Esophagus muscularis mucosa (tissue), 4 donors: ENCODE measurements at regions not wholly inside any gene's neighbourhood (a gene's known extent, or its start where the extent isn't known, plus 50 kb on each side); places are given as distances from the start of the nearest gene placed in this dataset.
"Not testable (repeated sequence)": the region's sequence is repeated elsewhere in the genome, so short reads cannot be mapped to it uniquely, and the experiment has no call there.

ENCODE experiments used
- DNase-seq: peaks from one replicate; pipeline ENCODE4 v3.0.0-alpha.2; 2017; ENCODE audit errors: extremely low spot score
- H3K27ac ChIP-seq, 4 donors: fragments of 200-600 bp; sonication (generic); replicated peaks in 1 of 4; 1 replicate in 3 of 4; 2 replicates in 1 of 4; pipeline ENCODE4 v1.5.1; 2016 to 2019; ENCODE audit warnings: mild to moderate bottlenecking in 1 of 4
- H3K27me3 ChIP-seq, 4 donors: fragments of 200-600 bp; sonication (generic); one replicate each; pipeline versions ENCODE4 v1.5.1 to v1.6.0; 2016 to 2019
- H3K36me3 ChIP-seq, 4 donors: fragments of 200-600 bp; sonication (generic); one replicate each; pipeline ENCODE4 v1.5.1; 2016 to 2019
- H3K4me1 ChIP-seq, 4 donors: fragments of 200-600 bp; sonication (generic); one replicate each; pipeline ENCODE4 v1.5.1; 2016 to 2019
- H3K4me3 ChIP-seq, 4 donors: fragments of 200-600 bp; sonication (generic); 1 replicate in 2 of 4; 2 replicates in 2 of 4; pipeline ENCODE4 v1.5.1; 2016 to 2019; ENCODE audit warnings: mild to moderate bottlenecking in 4 of 4, moderate library complexity in 1 of 4
- H3K9me3 ChIP-seq, 4 donors: fragments of 200-600 bp; sonication (generic); 1 replicate in 3 of 4; 2 replicates in 1 of 4; pipeline ENCODE4 v1.5.1; 2016 to 2019
- EP300 ChIP-seq: sonication (generic); formaldehyde crosslinking; IDR thresholded peaks from one replicate; pipeline ENCODE4 v1.6.1; 2017; ENCODE audit warnings: antibody characterized with exemption
- POLR2A ChIP-seq: fragments of 450-650 bp; IDR thresholded peaks from one replicate; pipeline ENCODE4 v1.6.1; 2017; ENCODE audit warnings: antibody characterized with exemption, moderate library complexity, mild to moderate bottlenecking, low read depth
- POLR2AphosphoS5 ChIP-seq, 2 donors: sonication (generic); formaldehyde crosslinking; IDR thresholded peaks; one replicate each; pipeline ENCODE4 v1.6.1; 2017; ENCODE audit warnings: antibody characterized with exemption in 2 of 2
- WGBS: methylation state at CpG from one replicate; pipeline ENCODE4 v1.1.5; 2018; 5-methylcytosine and 5-hydroxymethylcytosine counted together
- intact Hi-C: fragments of 100-400 bp; cut with DNase I; formaldehyde crosslinking; loops from one replicate; pipeline ENCODE4 v1.15.1; 2023
- TF ChIP-seq, protein P1 (sequence below), 3 experiments: fragments of 200-600 bp in 2 of 3; fragments of 450-650 bp in 1 of 3; sonication (generic) in 2 of 3; IDR thresholded peaks; one replicate each; pipeline ENCODE4 v1.5.1; 2017 to 2019; ENCODE audit warnings: antibody characterized with exemption in 3 of 3, mild to moderate bottlenecking in 2 of 3, moderate library complexity in 1 of 3

DNA sequence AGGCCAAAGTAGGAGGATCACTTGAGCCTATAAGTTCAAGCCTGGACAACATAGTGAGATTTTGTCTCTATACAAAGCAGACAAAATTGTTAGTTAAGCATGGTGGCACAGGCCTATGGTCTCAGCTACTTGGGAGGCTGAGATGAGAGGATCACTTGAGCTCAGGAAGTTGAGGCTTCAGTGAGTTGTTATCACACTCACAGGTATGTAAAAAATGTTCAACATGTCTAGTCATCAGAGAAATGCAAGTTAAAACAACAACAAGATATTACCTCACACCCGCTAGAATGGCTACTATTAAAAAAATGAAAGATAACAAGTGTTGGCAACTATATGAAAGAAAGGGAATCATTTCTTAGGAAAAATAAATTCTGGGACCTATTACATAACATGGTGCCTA lies 341.5 kb upstream of the ST8SIA4 start:
- Histone ChIP-seq H3K4me3 (no peak overlapping the region), H3K4me1 (no peaks in the 10 kb centered on the region), H3K27me3 (no peaks in the 10 kb centered on the region), H3K27ac (no peak overlapping the region), H3K9me3 (peaks cover 0 to 6% (median 2%) of the 10 kb centered on the region in 4 donors), H3K36me3 (no peaks in the 10 kb centered on the region)
- WGBS = 100% methylated on average over 1 of the region's 1 CpG
- DNase-seq = no peak
- intact Hi-C loops = no loop called here
- TF ChIP-seq EP300 (no peak), POLR2AphosphoS5 (IDR thresholded peaks at IDR 0.05) (no peak), POLR2A (no peak)
- TF ChIP-seq, protein P1, sequence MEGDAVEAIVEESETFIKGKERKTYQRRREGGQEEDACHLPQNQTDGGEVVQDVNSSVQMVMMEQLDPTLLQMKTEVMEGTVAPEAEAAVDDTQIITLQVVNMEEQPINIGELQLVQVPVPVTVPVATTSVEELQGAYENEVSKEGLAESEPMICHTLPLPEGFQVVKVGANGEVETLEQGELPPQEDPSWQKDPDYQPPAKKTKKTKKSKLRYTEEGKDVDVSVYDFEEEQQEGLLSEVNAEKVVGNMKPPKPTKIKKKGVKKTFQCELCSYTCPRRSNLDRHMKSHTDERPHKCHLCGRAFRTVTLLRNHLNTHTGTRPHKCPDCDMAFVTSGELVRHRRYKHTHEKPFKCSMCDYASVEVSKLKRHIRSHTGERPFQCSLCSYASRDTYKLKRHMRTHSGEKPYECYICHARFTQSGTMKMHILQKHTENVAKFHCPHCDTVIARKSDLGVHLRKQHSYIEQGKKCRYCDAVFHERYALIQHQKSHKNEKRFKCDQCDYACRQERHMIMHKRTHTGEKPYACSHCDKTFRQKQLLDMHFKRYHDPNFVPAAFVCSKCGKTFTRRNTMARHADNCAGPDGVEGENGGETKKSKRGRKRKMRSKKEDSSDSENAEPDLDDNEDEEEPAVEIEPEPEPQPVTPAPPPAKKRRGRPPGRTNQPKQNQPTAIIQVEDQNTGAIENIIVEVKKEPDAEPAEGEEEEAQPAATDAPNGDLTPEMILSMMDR (IDR thresholded peaks at IDR 0.05) = no peak

DNA sequence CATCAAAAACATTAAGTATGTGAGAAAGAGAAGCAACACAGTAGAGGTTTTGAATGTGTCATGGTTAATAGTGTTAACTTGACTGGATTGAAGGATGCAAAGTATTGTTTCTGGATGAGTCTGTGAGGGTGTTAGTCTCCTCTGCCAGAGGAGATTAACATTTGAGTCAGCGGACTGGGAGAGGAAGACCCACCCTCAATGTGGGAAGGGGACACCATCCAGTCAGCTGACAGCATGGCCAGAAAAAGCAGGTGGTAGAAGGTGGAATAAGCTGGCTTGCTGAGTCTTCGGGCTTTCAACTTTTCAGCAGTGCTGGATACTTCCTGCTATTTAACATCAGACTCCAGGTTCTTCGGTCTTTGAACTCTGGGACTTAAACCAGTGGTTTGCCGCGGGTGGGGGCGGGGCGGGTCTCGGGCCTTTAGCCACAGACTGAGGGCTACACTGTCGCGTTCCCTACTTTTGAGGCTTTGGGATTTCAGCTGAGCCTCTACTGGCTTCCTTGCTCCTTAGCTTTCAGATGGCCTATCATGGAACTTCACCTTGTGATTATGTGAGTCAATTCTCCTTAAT lies 309.9 kb upstream of the ST8SIA4 start:
- no peak for DNase-seq
- intact Hi-C loops = no loop called here

DNA sequence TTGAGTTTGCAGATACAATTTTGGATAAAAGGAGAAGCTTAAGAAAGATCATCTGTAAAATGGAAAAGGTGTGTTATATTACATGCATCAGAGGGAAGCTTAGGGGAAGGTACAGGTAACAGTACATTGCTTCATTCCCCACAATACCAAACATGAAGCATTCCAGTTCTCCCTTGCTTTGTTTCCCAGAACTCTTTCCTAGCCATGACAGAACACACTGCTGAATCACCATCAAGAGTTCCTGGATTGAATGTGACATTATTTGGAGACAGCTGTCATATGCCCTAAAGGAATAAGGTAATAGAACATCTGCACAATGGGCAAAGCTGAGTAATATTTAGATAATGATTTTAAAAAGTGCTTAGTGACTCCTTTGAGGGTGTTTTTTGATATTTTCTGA lies 303.5 kb upstream of the ST8SIA4 start:
- no peak for DNase-seq
- Histone ChIP-seq H3K27me3 (no peaks in the 10 kb centered on the region), H3K27ac (no peak overlapping the region), H3K4me3 (no peak overlapping the region), H3K36me3 (no peaks in the 10 kb centered on the region), H3K4me1 (no peaks in the 10 kb centered on the region), H3K9me3 (no peaks in the 10 kb centered on the region)
- intact Hi-C loops = no loop called here
- TF ChIP-seq, protein P1 (IDR thresholded peaks at IDR 0.05) = no peak
- TF ChIP-seq EP300 (no peak), POLR2A (no peak), POLR2AphosphoS5 (IDR thresholded peaks at IDR 0.05) (no peak)

More for the DNA sequence above, 309.9 kb upstream of the ST8SIA4 start:
- H3K9me3 ChIP-seq = no peaks in the 10 kb centered on the region
- H3K4me3 ChIP-seq = no peak overlapping the region
- TF ChIP-seq, protein P1 (IDR thresholded peaks at IDR 0.05) = no peak
- TF ChIP-seq POLR2A (no peak), EP300 (no peak), POLR2AphosphoS5 (IDR thresholded peaks at IDR 0.05) (no peak)
- H3K27me3 ChIP-seq = no peaks in the 10 kb centered on the region
- 55% methylated on average over 8 of the region's 10 CpGs for WGBS
- H3K4me1 ChIP-seq = no peaks in the 10 kb centered on the region
- H3K36me3 ChIP-seq = no peaks in the 10 kb centered on the region
- H3K27ac ChIP-seq = no peak overlapping the region

DNA sequence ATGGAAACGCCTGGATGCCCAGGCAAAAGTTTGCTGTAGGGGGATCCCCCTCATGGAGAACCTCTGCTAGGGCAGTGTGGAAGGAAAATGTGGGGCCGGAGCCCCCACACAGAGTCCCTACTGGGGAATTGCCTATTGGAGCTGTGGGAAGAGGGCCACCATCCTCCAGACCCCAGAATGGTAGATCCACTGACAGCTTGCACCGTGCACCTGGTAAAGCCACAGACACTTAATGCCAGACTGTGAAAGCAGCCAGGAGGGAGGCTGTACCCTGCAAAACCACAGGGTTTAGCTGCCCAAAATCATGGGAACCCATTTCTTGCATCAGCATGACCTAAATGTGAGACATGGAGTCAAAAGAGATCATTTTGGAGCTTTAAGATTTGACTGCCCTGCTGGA lies 302.0 kb upstream of the ST8SIA4 start:
- DNase-seq, H3K4me3 ChIP-seq, H3K4me1 ChIP-seq, H3K36me3 ChIP-seq, H3K9me3 ChIP-seq, intact Hi-C loops, H3K27ac ChIP-seq, H3K27me3 ChIP-seq: not testable (repeated sequence)
- WGBS = 96% methylated on average over 3 of the region's 3 CpGs

DNA sequence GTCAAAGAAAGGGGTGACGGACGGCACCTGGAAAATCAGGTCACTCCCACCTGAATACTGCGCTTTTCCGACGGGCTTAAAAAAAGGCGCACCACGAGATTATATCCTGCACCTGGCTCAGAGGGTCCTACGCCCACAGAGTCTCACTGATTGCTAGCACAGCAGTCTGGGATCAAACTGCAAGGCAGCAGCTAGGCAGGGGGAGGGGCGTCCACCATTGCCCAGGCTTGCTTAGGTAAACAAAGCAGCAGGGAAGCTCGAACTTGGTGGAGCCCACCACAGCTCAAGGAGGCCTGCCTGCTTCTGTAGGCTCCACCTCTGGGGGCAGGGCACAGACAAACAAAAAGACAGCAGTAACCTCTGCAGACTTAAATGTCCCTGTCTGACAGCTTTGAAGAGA lies 277.3 kb upstream of the ST8SIA4 start:
- H3K4me3 ChIP-seq, H3K27ac ChIP-seq, H3K27me3 ChIP-seq, H3K4me1 ChIP-seq, H3K9me3 ChIP-seq, DNase-seq, intact Hi-C loops, H3K36me3 ChIP-seq: not testable (repeated sequence)
- 90% methylated on average over 9 of the region's 10 CpGs for WGBS

DNA sequence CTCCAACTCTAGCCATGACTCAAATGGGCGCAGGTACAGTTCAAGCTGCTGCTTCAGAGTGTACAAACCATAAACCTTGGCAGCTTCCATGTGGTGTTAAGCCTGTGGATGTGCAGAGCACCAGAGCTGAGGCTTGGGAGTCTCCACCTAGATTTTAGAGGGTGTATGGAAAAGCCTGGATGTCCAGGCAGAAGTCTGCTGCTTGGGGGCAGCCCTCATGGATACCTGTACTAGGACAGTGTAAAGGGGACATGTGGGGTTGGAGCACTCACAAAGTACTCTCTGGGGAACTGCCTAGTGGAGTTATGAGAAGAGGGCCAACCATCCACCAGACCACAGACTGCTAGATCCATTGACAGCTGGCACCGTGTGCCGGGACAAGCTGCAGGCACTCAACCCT lies 273.5 kb upstream of the ST8SIA4 start:
- no peaks in the 10 kb centered on the region for H3K9me3 ChIP-seq
- intact Hi-C loops = no loop called here
- no peak overlapping the region for H3K4me3 ChIP-seq
- WGBS = 87% methylated on average over 3 of the region's 3 CpGs
- TF ChIP-seq POLR2A (no peak), POLR2AphosphoS5 (IDR thresholded peaks at IDR 0.05) (no peak), EP300 (no peak)
- TF ChIP-seq, protein P1 (IDR thresholded peaks at IDR 0.05) = no peak
- H3K27me3 ChIP-seq = no peaks in the 10 kb centered on the region
- no peak overlapping the region for H3K27ac ChIP-seq
- DNase-seq = no peak
- H3K4me1 ChIP-seq = no peaks in the 10 kb centered on the region
- no peaks in the 10 kb centered on the region for H3K36me3 ChIP-seq
